IPS-20b (cell line): ENCODE measurements at regions not wholly inside any gene's neighbourhood (a gene's known extent, or its start where the extent isn't known, plus 50 kb on each side); places are given as distances from the start of the nearest gene placed in this dataset.

Experiments
- H3K27ac ChIP-seq: one replicate; pipeline ENCODE4 v1.5.1; 2013; ENCODE audit warnings: low read length
- H3K27me3 ChIP-seq: 2 replicates; pipeline ENCODE4 v1.6.1; 2013; ENCODE audit warnings: mild to moderate bottlenecking, low read length, inconsistent platforms; ENCODE audit not compliant: insufficient read depth
- H3K36me3 ChIP-seq: 2 replicates; pipeline ENCODE4 v1.6.1; 2013; ENCODE audit warnings: low read depth, mild to moderate bottlenecking, inconsistent platforms, low read length, moderate library complexity; ENCODE audit not compliant: insufficient read depth
- H3K4me1 ChIP-seq: 2 replicates; pipeline ENCODE4 v1.6.1; 2013; ENCODE audit warnings: mild to moderate bottlenecking, control low read depth, inconsistent platforms, low read length, moderate library complexity; ENCODE audit not compliant: insufficient read depth
- H3K4me3 ChIP-seq: 2 replicates; pipeline ENCODE4 v1.5.1; 2013; ENCODE audit warnings: mild to moderate bottlenecking, low read length, inconsistent platforms
- H3K9ac ChIP-seq: 2 replicates; pipeline ENCODE4 v1.6.1; 2013; ENCODE audit warnings: low read depth, mild to moderate bottlenecking, inconsistent platforms, low read length, moderate library complexity
- H3K9me3 ChIP-seq: 2 replicates; pipeline ENCODE4 v1.6.1; 2013; ENCODE audit warnings: mild to moderate bottlenecking, low read depth, low read length, inconsistent platforms; ENCODE audit not compliant: insufficient read depth

GRCh38 chr11:97454988-97455387 lies 1065.2 kb downstream of the JRKL start:
- Histone ChIP-seq H3K27ac (no peak overlapping the region), H3K4me3 (no peak overlapping the region), H3K9me3 (no peaks in the 10 kb centered on the region), H3K27me3 (no peaks in the 10 kb centered on the region), H3K4me1 (no peaks in the 10 kb centered on the region; the same call in 1 of the 2 replicates), H3K36me3 (no peaks in the 10 kb centered on the region), H3K9ac (no peak overlapping the region)

DNA sequence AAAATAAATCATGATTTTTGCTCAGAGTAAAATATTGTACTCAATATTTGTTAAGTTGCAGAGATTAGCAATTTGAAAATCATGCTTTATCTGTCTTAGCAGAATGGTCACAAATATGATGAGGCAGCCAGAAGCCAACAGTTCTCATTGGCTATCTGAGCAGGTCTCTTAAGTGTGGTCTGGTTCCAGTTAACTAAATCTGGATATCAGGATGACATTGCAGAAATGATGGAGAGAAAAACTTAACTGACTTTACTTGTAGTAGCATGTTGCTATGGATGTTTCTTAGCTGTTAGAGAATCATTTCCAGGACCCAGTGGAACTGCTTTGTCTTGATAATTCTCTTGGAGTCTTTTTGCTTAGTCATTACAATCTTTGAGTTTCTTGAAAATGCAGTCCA lies 1070.3 kb downstream of the JRKL start:
- no peak overlapping the region for H3K9ac ChIP-seq
- H3K9me3 ChIP-seq, result peaks cover 29% of the 10 kb centered on the region
- H3K4me3 ChIP-seq, result no peak overlapping the region
- H3K27me3 ChIP-seq, result no peaks in the 10 kb centered on the region
- H3K27ac ChIP-seq, result no peak overlapping the region
- H3K4me1 ChIP-seq, result no peaks in the 10 kb centered on the region
- no peaks in the 10 kb centered on the region for H3K36me3 ChIP-seq

GRCh38 chr11:97461044-97461880 lies 1071.4 kb downstream of the JRKL start:
- Histone ChIP-seq H3K27me3 (no peaks in the 10 kb centered on the region), H3K9me3 (peaks cover 38% of the 10 kb centered on the region), H3K4me1 (no peaks in the 10 kb centered on the region), H3K27ac (no peak overlapping the region), H3K9ac (no peak overlapping the region), H3K4me3 (no peak overlapping the region), H3K36me3 (no peaks in the 10 kb centered on the region)

DNA sequence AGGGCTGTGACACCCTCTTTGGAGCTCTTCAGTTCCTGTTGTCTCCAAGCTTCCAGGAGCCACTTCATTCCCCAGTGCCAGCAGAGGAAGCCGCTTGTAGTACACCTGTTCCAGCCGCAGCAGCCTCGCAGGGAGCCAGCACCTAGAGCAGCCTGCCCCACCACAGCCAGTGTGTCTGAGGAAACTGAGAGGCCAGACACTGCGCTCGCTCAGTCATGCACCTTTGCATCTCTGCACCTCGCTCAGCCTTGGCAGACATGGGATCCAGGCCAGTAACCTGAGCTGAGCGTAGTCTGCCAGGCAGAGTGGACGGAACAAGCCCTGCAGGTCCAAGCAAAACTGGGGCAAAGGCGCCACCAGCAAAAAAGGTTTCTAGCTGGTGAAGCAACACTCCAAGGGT lies 1072.1 kb downstream of the JRKL start:
- no peaks in the 10 kb centered on the region for H3K36me3 ChIP-seq

DNA sequence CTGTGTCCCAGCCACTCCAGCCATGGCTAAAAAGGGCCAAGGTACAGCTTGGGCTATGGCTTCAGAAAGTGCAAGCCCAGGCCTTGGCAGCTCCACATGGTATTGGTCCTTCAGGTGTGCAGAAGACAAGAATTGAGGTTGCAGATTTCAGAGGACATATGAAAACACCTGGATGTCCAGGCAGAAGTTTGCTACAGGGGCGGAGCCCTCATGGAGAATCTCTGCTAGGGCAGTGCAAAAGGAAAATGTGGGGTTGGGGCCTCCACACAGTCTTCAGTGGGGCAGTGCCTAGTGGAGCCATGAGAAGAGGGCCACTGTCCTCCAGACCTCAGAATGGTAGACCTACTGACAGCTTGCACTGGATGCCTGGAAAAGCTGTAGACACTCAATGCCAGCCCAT lies 1074.1 kb downstream of the JRKL start:
- no peaks in the 10 kb centered on the region for H3K27me3 ChIP-seq

More for the DNA sequence above, 1072.1 kb downstream of the JRKL start:
- no peaks in the 10 kb centered on the region for H3K4me1 ChIP-seq
- H3K9ac ChIP-seq, result no peak overlapping the region
- no peaks in the 10 kb centered on the region for H3K27me3 ChIP-seq
- H3K27ac ChIP-seq, result no peak overlapping the region
- peaks cover 39% of the 10 kb centered on the region for H3K9me3 ChIP-seq
- H3K4me3 ChIP-seq, result no peak overlapping the region

DNA sequence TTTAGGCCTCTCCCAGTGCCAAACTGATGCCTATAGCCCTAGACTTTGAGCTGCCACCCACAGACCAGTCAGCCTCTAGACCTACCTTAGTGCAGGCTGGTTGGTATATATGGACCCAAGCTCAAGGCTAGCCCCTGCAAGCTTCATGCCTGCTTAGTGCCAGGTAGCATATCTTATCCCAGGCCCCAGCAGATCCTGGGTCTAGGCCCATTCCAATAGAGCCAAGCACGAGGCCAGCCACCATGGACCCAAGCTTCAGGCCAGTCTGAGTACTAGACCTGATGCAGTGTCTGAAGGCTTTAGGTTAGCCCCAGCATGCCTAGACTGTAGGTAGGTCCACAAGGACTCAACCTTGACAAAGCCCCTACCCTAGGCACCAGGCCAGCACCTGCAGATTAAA lies 1081.7 kb downstream of the JRKL start:
- Histone ChIP-seq H3K4me3 (no peak overlapping the region), H3K4me1 (no peaks in the 10 kb centered on the region), H3K36me3 (no peaks in the 10 kb centered on the region), H3K9ac (no peak overlapping the region), H3K9me3 (peaks cover 15% of the 10 kb centered on the region; the same call in 1 of the 2 replicates), H3K27ac (no peak overlapping the region), H3K27me3 (no peaks in the 10 kb centered on the region)

More for the DNA sequence above, 1074.1 kb downstream of the JRKL start:
- Histone ChIP-seq H3K9me3 (peaks cover 39% of the 10 kb centered on the region), H3K9ac (no peak overlapping the region), H3K27ac (no peak overlapping the region), H3K4me3 (no peak overlapping the region), H3K36me3 (no peaks in the 10 kb centered on the region), H3K4me1 (no peaks in the 10 kb centered on the region)

- no peak overlapping the region for H3K4me3 ChIP-seq
- no peak overlapping the region for H3K27ac ChIP-seq
- no peaks in the 10 kb centered on the region for H3K27me3 ChIP-seq
- H3K4me1 ChIP-seq, result no peaks in the 10 kb centered on the region
- H3K9me3 ChIP-seq, result no peaks in the 10 kb centered on the region
- no peaks in the 10 kb centered on the region for H3K36me3 ChIP-seq
- no peak overlapping the region for H3K9ac ChIP-seq
These were observed 1097.6 kb downstream of the JRKL start for GRCh38 chr11:97487387-97487786.

GRCh38 chr11:97498891-97499290 lies 1109.1 kb downstream of the JRKL start:
- Histone ChIP-seq H3K27ac (no peak overlapping the region), H3K27me3 (no peaks in the 10 kb centered on the region), H3K4me1 (no peaks in the 10 kb centered on the region), H3K9me3 (peaks cover 23% of the 10 kb centered on the region), H3K4me3 (no peak overlapping the region), H3K9ac (no peak overlapping the region), H3K36me3 (no peaks in the 10 kb centered on the region)

- Histone ChIP-seq H3K4me1 (peaks cover 3% of the 10 kb centered on the region; the same call in 1 of the 2 replicates), H3K36me3 (no peaks in the 10 kb centered on the region), H3K27ac (no peak overlapping the region), H3K9ac (no peak overlapping the region), H3K27me3 (no peaks in the 10 kb centered on the region), H3K4me3 (no peak overlapping the region), H3K9me3 (peaks cover 22% of the 10 kb centered on the region)
These were observed 1112.4 kb downstream of the JRKL start for GRCh38 chr11:97502201-97502600.

DNA sequence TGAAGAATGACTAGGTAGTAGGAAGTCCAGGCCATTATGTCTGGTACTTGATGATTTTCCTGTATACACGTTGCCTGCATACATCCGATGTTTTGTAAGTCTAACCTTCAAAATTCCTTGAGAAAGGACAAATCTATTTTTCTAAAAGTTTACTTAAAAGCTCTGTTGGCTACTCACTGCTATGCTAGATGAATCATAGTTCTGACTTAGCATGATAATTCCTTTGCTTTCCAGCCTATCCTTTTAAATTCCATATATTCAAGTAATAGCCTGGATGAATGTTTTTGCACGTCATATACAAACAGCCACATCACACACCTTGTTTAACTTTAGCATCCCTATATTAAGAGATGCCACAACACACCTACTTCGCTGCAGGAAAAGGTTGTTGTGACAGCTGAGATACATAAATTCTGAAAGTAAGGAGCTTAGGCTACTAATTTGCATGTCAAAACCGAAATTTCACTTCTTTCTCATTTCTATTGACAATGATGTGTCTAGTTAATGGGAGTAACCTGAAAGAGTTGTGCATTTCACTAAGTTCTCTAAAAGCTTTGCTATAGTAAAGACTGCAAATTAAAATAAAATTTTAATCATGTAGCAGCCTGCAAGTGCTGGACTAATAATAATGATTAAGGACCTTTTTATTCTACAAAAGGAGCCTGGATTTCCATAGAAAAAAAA lies 1116.4 kb downstream of the JRKL start:
- Histone ChIP-seq H3K9me3 (no peaks in the 10 kb centered on the region), H3K9ac (no peak overlapping the region), H3K27me3 (no peaks in the 10 kb centered on the region), H3K4me3 (no peak overlapping the region), H3K4me1 (peaks cover 3% of the 10 kb centered on the region; the same call in 1 of the 2 replicates), H3K27ac (no peak overlapping the region), H3K36me3 (no peaks in the 10 kb centered on the region)

- H3K9ac ChIP-seq, result no peak overlapping the region
- H3K9me3 ChIP-seq, result no peaks in the 10 kb centered on the region
- no peaks in the 10 kb centered on the region for H3K36me3 ChIP-seq
- no peaks in the 10 kb centered on the region for H3K27me3 ChIP-seq
- H3K4me1 ChIP-seq, result no peaks in the 10 kb centered on the region
- H3K27ac ChIP-seq, result no peak overlapping the region
- no peak overlapping the region for H3K4me3 ChIP-seq
These were observed 1124.6 kb downstream of the JRKL start for GRCh38 chr11:97514446-97514845.

GRCh38 chr11:97516688-97517087 lies 1126.9 kb downstream of the JRKL start:
- H3K4me3 ChIP-seq, result no peak overlapping the region
- no peak overlapping the region for H3K27ac ChIP-seq
- H3K9ac ChIP-seq, result no peak overlapping the region
- no peaks in the 10 kb centered on the region for H3K36me3 ChIP-seq
- no peaks in the 10 kb centered on the region for H3K4me1 ChIP-seq
- no peaks in the 10 kb centered on the region for H3K27me3 ChIP-seq
- no peaks in the 10 kb centered on the region for H3K9me3 ChIP-seq
